PC-3 (cell line): ENCODE measurements at regions not wholly inside any gene's neighbourhood (a gene's known extent, or its start where the extent isn't known, plus 50 kb on each side); places are given as distances from the start of the nearest gene placed in this dataset.
"Not testable (repeated sequence)": the region's sequence is repeated elsewhere in the genome, so short reads cannot be mapped to it uniquely, and the experiment has no call there.

Experiments used
- CTCF ChIP-seq: fragments of 300-600 bp; sonication (generic); conservative IDR thresholded peaks from 2 replicates; pipeline ENCODE4 v1.5.1; 2017; ENCODE audit warnings: antibody characterized with exemption, low read depth, mild to moderate bottlenecking, low read length
- EZH2 ChIP-seq: fragments of 300-600 bp; sonication (generic); IDR thresholded peaks from one replicate; pipeline ENCODE4 v1.6.1; 2017; ENCODE audit warnings: antibody characterized with exemption, mild to moderate bottlenecking, low read length; ENCODE audit not compliant: unreplicated experiment

GRCh38 chr4:120550624-120551220 lies 371.8 kb downstream of the PRDM5 start:
- not testable (repeated sequence) for TF ChIP-seq CTCF, EZH2
